Activated CD4-positive, alpha-beta T cell treated with anti-CD3 and anti-CD28 coated beads, Interleukin-2, amount 10 ng/mL, durations not matched to agents 24 days and 14 days (primary cell): ENCODE measurements at regions not wholly inside any gene's neighbourhood (a gene's known extent, or its start where the extent isn't known, plus 50 kb on each side); places are given as distances from the start of the nearest gene placed in this dataset.

Experiments
- DNase-seq: peaks from one replicate; pipeline ENCODE4 v3.0.0; 2022
- H3K27ac Mint-ChIP-seq: one replicate; pipeline ENCODE4 v1.8.0; 2022; ENCODE audit warnings: mild to moderate bottlenecking, mixed read lengths
- H3K27me3 Mint-ChIP-seq: one replicate; pipeline ENCODE4 v1.8.0; 2022; ENCODE audit warnings: mixed read lengths
- H3K36me3 Mint-ChIP-seq: one replicate; pipeline ENCODE4 v1.8.0; 2022; ENCODE audit warnings: low read depth, mild to moderate bottlenecking, mixed read lengths
- H3K4me1 Mint-ChIP-seq: one replicate; pipeline ENCODE4 v1.8.0; 2021; ENCODE audit warnings: mixed read lengths
- H3K4me3 Mint-ChIP-seq: one replicate; pipeline ENCODE4 v1.8.0; 2022; ENCODE audit warnings: mild to moderate bottlenecking, moderate library complexity, mixed read lengths
- H3K9me3 Mint-ChIP-seq: one replicate; pipeline ENCODE4 v1.8.0; 2021; ENCODE audit warnings: mixed read lengths
- intact Hi-C: fragments of 100-400 bp; cut with micrococcal nuclease; formaldehyde crosslinking; loops from one replicate; pipeline ENCODE4 v1.15.1; 2023

GRCh38 chr15:88391700-88392099 lies 75.5 kb downstream of the MRPL46 start:
- H3K27ac Mint-ChIP-seq, result no peak overlapping the region
- DNase-seq, result no peak
- no peak overlapping the region for H3K4me3 Mint-ChIP-seq
- peaks cover 2% of the 10 kb centered on the region for H3K4me1 Mint-ChIP-seq
- no peaks in the 10 kb centered on the region for H3K36me3 Mint-ChIP-seq
- peaks cover 12% of the 10 kb centered on the region for H3K27me3 Mint-ChIP-seq
- intact Hi-C loops, result no loop called here
- no peaks in the 10 kb centered on the region for H3K9me3 Mint-ChIP-seq

GRCh38 chr15:88391006-88391405 lies 76.2 kb downstream of the MRPL46 start:
- H3K4me3 Mint-ChIP-seq, result no peak overlapping the region
- intact Hi-C loops, result no loop called here
- H3K9me3 Mint-ChIP-seq, result no peaks in the 10 kb centered on the region
- no peak for DNase-seq
- H3K27me3 Mint-ChIP-seq, result peaks cover 12% of the 10 kb centered on the region
- no peaks in the 10 kb centered on the region for H3K36me3 Mint-ChIP-seq
- H3K4me1 Mint-ChIP-seq, result peaks cover 2% of the 10 kb centered on the region
- no peak overlapping the region for H3K27ac Mint-ChIP-seq

GRCh38 chr15:88390164-88390901 lies 76.9 kb downstream of the MRPL46 start:
- H3K4me1 Mint-ChIP-seq, result peaks cover 2% of the 10 kb centered on the region
- intact Hi-C loops, result no loop called here
- no peaks in the 10 kb centered on the region for H3K9me3 Mint-ChIP-seq
- H3K4me3 Mint-ChIP-seq, result no peak overlapping the region
- peaks cover 12% of the 10 kb centered on the region for H3K27me3 Mint-ChIP-seq
- DNase-seq, result no peak
- H3K27ac Mint-ChIP-seq, result no peak overlapping the region
- H3K36me3 Mint-ChIP-seq, result no peaks in the 10 kb centered on the region

DNA sequence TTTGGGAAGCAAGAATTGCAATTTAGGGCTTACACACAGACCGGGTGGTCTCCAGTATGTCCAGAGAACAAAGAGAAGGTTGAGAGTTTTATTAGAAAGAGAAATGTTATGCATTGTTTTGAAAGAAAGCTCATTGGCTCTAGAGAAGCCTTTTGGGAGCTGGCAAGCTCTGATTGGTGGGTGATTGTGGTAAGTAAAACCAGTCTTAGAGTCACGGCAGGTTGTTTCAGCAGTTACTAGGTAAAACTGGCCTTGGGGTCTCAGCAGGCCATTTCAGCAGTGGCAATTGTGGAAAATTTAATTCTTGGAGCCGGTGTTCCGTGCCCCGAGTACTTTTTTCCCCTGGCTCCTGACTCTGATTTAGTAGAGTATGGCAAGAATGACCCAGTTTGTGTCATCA lies 78.1 kb downstream of the MRPL46 start:
- H3K9me3 Mint-ChIP-seq, result no peaks in the 10 kb centered on the region
- H3K27me3 Mint-ChIP-seq, result peaks cover 11% of the 10 kb centered on the region
- no peak overlapping the region for H3K27ac Mint-ChIP-seq
- intact Hi-C loops, result no loop called here
- no peak overlapping the region for H3K4me3 Mint-ChIP-seq
- H3K36me3 Mint-ChIP-seq, result no peaks in the 10 kb centered on the region
- H3K4me1 Mint-ChIP-seq, result peaks cover 4% of the 10 kb centered on the region
- DNase-seq, result no peak

- H3K4me3 Mint-ChIP-seq, result no peak overlapping the region
- no peak for DNase-seq
- peaks cover 7% of the 10 kb centered on the region for H3K27me3 Mint-ChIP-seq
- H3K4me1 Mint-ChIP-seq, result peaks cover 2% of the 10 kb centered on the region
- H3K36me3 Mint-ChIP-seq, result no peaks in the 10 kb centered on the region
- H3K27ac Mint-ChIP-seq, result no peak overlapping the region
- intact Hi-C loops, result no loop called here
- H3K9me3 Mint-ChIP-seq, result no peaks in the 10 kb centered on the region
Measured at GRCh38 chr15:88388686-88389085, 78.5 kb downstream of the MRPL46 start.

DNA sequence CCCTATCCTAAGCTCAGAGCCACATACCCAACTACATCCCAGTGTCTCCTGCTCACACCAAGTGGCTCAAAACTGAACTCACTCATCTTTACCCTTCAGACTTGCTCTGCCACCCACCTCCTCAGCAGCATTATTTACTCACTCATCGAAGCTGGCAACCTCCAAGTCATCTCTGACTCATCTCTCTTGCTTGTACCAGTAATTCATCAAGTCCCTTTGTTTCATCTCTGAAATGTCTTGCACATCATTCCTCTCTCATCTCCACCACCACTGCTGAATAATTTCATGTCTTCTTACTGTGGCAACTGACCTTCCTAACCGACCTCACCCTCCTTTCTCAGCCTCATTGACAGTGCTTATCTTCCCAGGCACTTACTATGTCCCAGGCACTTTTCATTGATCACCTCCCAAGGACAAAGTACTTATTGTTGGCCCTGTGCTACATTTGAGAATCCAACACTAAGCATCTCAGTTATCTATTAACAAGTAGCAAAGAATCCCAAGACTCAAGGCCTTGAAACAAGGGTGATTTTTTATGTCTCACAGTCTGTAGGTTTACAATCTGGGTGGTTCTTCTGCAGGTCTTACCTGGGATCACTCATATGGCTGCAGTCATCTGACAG lies 82.0 kb downstream of the MRPL46 start:
- Mint-ChIP-seq H3K9me3 (no peaks in the 10 kb centered on the region), H3K36me3 (no peaks in the 10 kb centered on the region), H3K4me3 (no peak overlapping the region), H3K4me1 (peaks cover 2% of the 10 kb centered on the region), H3K27ac (no peak overlapping the region), H3K27me3 (peaks cover 6% of the 10 kb centered on the region)
- intact Hi-C loops, result no loop called here
- no peak for DNase-seq

- Mint-ChIP-seq H3K4me3 (no peak overlapping the region), H3K27ac (no peak overlapping the region), H3K36me3 (no peaks in the 10 kb centered on the region), H3K4me1 (peaks cover 2% of the 10 kb centered on the region), H3K27me3 (peaks cover 2% of the 10 kb centered on the region), H3K9me3 (no peaks in the 10 kb centered on the region)
- no peak for DNase-seq
- intact Hi-C loops, result no loop called here
Measured at GRCh38 chr15:88383354-88383753, 83.8 kb downstream of the MRPL46 start.

GRCh38 chr15:88382482-88382983 lies 84.7 kb downstream of the MRPL46 start:
- intact Hi-C loops, result no loop called here

GRCh38 chr15:88378188-88378637 lies 89.0 kb downstream of the MRPL46 start:
- Mint-ChIP-seq H3K36me3 (no peaks in the 10 kb centered on the region), H3K4me3 (no peak overlapping the region), H3K9me3 (no peaks in the 10 kb centered on the region), H3K4me1 (peaks cover 5% of the 10 kb centered on the region), H3K27ac (no peak overlapping the region), H3K27me3 (peaks cover 2% of the 10 kb centered on the region)
- DNase-seq, result no peak
- intact Hi-C loops, result no loop called here

More at GRCh38 chr15:88382482-88382983, 84.7 kb downstream of the MRPL46 start:
- DNase-seq, result no peak
- no peak overlapping the region for H3K27ac Mint-ChIP-seq
- H3K9me3 Mint-ChIP-seq, result no peaks in the 10 kb centered on the region
- no peak overlapping the region for H3K4me3 Mint-ChIP-seq
- H3K36me3 Mint-ChIP-seq, result no peaks in the 10 kb centered on the region
- H3K4me1 Mint-ChIP-seq, result peaks cover 2% of the 10 kb centered on the region
- peaks cover 2% of the 10 kb centered on the region for H3K27me3 Mint-ChIP-seq

GRCh38 chr15:88377509-88377908 lies 89.7 kb downstream of the MRPL46 start:
- no peaks in the 10 kb centered on the region for H3K36me3 Mint-ChIP-seq
- peaks cover 5% of the 10 kb centered on the region for H3K4me1 Mint-ChIP-seq

DNA sequence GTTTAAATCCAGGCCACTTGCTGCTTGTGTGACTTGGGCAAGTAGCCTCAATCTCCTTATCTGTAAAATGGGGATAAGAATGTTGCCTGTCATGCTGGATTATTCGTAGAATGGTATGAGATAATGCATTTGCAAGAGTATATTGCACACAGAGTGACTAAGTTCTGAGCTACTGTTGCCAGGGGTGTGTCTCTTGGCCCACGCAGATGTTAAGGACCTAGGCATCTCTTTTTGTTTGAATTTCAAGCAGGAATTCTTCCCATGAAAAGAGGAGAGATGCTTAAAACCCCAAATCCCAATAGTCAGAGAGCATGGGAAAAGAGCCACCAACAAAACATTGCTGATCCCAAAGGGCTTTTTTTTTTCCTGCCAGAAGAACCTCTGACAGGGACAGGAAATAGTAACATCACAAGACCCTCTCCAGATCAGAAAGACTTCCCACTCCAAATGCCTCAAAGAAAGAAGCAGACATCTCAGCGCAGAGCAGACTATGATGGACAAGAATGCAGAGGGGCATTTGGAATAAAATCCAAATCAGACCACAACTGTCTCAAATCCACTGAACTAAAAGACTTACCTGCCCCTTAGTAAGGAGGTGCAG lies 90.5 kb downstream of the MRPL46 start:
- intact Hi-C loops, result no loop called here
- no peak for DNase-seq
- no peak overlapping the region for H3K4me3 Mint-ChIP-seq
- H3K9me3 Mint-ChIP-seq, result no peaks in the 10 kb centered on the region
- peaks cover 4% of the 10 kb centered on the region for H3K27me3 Mint-ChIP-seq
- H3K36me3 Mint-ChIP-seq, result no peaks in the 10 kb centered on the region
- no peak overlapping the region for H3K27ac Mint-ChIP-seq
- peaks cover 5% of the 10 kb centered on the region for H3K4me1 Mint-ChIP-seq

More at GRCh38 chr15:88377509-88377908, 89.7 kb downstream of the MRPL46 start:
- intact Hi-C loops, result no loop called here
- H3K27ac Mint-ChIP-seq, result no peak overlapping the region
- no peak for DNase-seq
- no peaks in the 10 kb centered on the region for H3K9me3 Mint-ChIP-seq
- H3K4me3 Mint-ChIP-seq, result no peak overlapping the region
- peaks cover 3% of the 10 kb centered on the region for H3K27me3 Mint-ChIP-seq

- no peaks in the 10 kb centered on the region for H3K36me3 Mint-ChIP-seq
- H3K4me1 Mint-ChIP-seq, result peaks cover 5% of the 10 kb centered on the region
- no peak overlapping the region for H3K4me3 Mint-ChIP-seq
- H3K27me3 Mint-ChIP-seq, result peaks cover 2% of the 10 kb centered on the region
- no peak overlapping the region for H3K27ac Mint-ChIP-seq
- H3K9me3 Mint-ChIP-seq, result no peaks in the 10 kb centered on the region
- intact Hi-C loops, result no loop called here
- no peak for DNase-seq
Measured at GRCh38 chr15:88375234-88375927, 91.8 kb downstream of the MRPL46 start.

DNA sequence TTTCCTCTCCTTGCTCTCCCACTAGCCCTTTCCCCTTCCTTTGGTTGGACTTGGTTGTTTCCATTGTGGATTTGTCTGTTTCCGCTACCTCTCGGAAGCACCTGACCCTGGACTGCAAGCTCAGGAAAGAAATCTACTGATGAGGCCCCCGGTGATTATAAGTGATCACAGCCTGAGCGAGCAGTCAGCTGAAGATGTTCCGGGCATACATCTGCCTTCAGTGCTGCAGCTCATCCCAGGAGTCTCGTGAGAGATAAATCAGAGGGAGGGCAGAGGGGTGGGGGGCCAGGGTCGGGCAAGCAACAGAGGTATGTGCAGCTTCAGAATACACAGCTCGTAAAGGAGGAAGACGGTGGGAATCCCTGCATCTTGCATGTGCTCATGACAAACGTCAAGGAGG lies 102.1 kb downstream of the MRPL46 start:
- H3K27ac Mint-ChIP-seq, result no peak overlapping the region
- H3K36me3 Mint-ChIP-seq, result no peaks in the 10 kb centered on the region
- H3K9me3 Mint-ChIP-seq, result peaks cover 3% of the 10 kb centered on the region
- H3K27me3 Mint-ChIP-seq, result peaks cover 4% of the 10 kb centered on the region
- DNase-seq, result no peak
- H3K4me1 Mint-ChIP-seq, result no peaks in the 10 kb centered on the region
- intact Hi-C loops, result no loop called here
- H3K4me3 Mint-ChIP-seq, result no peak overlapping the region
